ENCODE measurements at regions not wholly inside any gene's neighbourhood (a gene's known extent, or its start where the extent isn't known, plus 50 kb on each side); places are given as distances from the start of the nearest gene placed in this dataset.

DNA sequence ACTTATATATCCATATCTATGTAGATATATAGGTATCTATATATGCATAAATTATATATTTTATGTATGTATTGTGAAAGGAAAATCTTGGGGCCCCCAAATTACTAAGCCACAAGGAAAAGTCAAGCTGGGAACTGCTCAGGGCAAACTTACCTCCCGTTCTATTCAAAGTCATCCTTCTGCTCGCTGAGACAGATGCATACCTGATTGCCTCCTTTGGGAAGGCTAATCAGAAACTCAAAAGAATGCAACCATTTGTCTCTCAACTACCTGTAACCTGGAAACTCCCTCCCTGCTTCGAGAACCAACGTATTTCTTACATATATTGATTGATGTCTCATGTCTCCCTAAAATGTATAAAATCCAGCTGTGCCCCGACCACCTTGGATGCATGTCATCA lies 58.8 kb upstream of the C14orf132 start (continued):
- no peak for TF ChIP-seq SIX4 (CRISPR knock-in tag; IDR thresholded peaks at IDR 0.05)
- TF ChIP-seq ZNF513 (CRISPR knock-in tag; conservative IDR thresholded peaks at IDR 0.05), result no peak
- TF ChIP-seq ZNF12 (CRISPR knock-in tag; IDR thresholded peaks at IDR 0.05), result no peak
- TF ChIP-seq ZZZ3 (CRISPR knock-in tag; IDR thresholded peaks at IDR 0.05; ENCODE audit: borderline replicate concordance), result no peak
- TF ChIP-seq SUZ12 (IDR thresholded peaks at IDR 0.05; ENCODE audit: low read depth, low read length), result no peak

- Histone ChIP-seq H4K20me1 (ENCODE audit: insufficient read depth, low read length) (no peaks in the 10 kb centered on the region), H3K9me3 (ENCODE audit: low read length) (no peaks in the 10 kb centered on the region), H3K4me2 (ENCODE audit: low read depth, low read length) (no peak overlapping the region), H3K27me3 (ENCODE audit: control insufficient read depth in 1 of 2, insufficient read depth in 2 of 2, low read length in 2 of 2) (no peaks in the 10 kb centered on the region; a peak in 1 of 5 replicates), H3K27ac (ENCODE audit: extremely low read length, insufficient read depth, low read length) (no peak overlapping the region), H3K79me2 (ENCODE audit: insufficient read depth, low read length) (no peaks in the 10 kb centered on the region), H3K4me3 (replicated peaks in 1 of 3; ENCODE audit: insufficient read depth in 1 of 3, low read depth in 2 of 3, low read length in 3 of 3) (no peak overlapping the region), H2AFZ (ENCODE audit: low read length) (no peak overlapping the region), H3K4me1 (ENCODE audit: insufficient read depth, low read length) (no peaks in the 10 kb centered on the region), H3K9ac (ENCODE audit: insufficient read depth, low read depth, low read length) (no peak overlapping the region), H3K36me3 (replicated peaks in 1 of 2; ENCODE audit: control insufficient read depth in 1 of 2, insufficient read depth in 2 of 2, low read length in 2 of 2) (no peaks in the 10 kb centered on the region)
- no peak; the same call in 2 of the 3 replicates for ATAC-seq
- ChIA-PET POLR2A (no interaction called here), CTCF (ENCODE audit: low intra/inter-chr PET ratio, low total read pairs) (no interaction called here)
- FAIRE-seq, result no peak
- no TSS peak for BruUV-seq (replicated peaks)
- DNase-seq (ENCODE audit: low spot score), result peak; percentile 3
- in situ Hi-C loops (cut with HindIII; ENCODE audit: extremely low pct_ligation_motif_present, low pct_unique_long_range_greater_than_20kb) (no loop called here), intact Hi-C loops (cut with micrococcal nuclease; ENCODE audit: unreplicated experiment) (no loop called here)
- 3% methylated on average over 4 of the region's 4 CpGs for WGBS (ENCODE audit: low lambda C conversion rate)
- TF ChIP-seq PITX1 (CRISPR knock-in tag; IDR thresholded peaks at IDR 0.05) (no peak), HDAC2 (CRISPR knock-in tag; IDR thresholded peaks at IDR 0.05) (no peak), ZNF737 (CRISPR knock-in tag; IDR thresholded peaks at IDR 0.05; ENCODE audit: borderline replicate concordance) (no peak), RARA (CRISPR knock-in tag; IDR thresholded peaks at IDR 0.05) (0 out of 2 replicates have a peak, but pooled peaks have one; percentile 14), ZNF281 (CRISPR knock-in tag; IDR thresholded peaks at IDR 0.05; ENCODE audit: borderline replicate concordance) (peak; percentile 62; the same call in 1 of the 2 replicates), ZFP90 (CRISPR knock-in tag; IDR thresholded peaks at IDR 0.05; ENCODE audit: borderline replicate concordance) (no peak)
- TF ChIP-seq, protein P1, sequence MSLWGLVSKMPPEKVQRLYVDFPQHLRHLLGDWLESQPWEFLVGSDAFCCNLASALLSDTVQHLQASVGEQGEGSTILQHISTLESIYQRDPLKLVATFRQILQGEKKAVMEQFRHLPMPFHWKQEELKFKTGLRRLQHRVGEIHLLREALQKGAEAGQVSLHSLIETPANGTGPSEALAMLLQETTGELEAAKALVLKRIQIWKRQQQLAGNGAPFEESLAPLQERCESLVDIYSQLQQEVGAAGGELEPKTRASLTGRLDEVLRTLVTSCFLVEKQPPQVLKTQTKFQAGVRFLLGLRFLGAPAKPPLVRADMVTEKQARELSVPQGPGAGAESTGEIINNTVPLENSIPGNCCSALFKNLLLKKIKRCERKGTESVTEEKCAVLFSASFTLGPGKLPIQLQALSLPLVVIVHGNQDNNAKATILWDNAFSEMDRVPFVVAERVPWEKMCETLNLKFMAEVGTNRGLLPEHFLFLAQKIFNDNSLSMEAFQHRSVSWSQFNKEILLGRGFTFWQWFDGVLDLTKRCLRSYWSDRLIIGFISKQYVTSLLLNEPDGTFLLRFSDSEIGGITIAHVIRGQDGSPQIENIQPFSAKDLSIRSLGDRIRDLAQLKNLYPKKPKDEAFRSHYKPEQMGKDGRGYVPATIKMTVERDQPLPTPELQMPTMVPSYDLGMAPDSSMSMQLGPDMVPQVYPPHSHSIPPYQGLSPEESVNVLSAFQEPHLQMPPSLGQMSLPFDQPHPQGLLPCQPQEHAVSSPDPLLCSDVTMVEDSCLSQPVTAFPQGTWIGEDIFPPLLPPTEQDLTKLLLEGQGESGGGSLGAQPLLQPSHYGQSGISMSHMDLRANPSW (CRISPR knock-in tag; IDR thresholded peaks at IDR 0.05; ENCODE audit: borderline replicate concordance), result no peak
- TF ChIP-seq, protein P2, sequence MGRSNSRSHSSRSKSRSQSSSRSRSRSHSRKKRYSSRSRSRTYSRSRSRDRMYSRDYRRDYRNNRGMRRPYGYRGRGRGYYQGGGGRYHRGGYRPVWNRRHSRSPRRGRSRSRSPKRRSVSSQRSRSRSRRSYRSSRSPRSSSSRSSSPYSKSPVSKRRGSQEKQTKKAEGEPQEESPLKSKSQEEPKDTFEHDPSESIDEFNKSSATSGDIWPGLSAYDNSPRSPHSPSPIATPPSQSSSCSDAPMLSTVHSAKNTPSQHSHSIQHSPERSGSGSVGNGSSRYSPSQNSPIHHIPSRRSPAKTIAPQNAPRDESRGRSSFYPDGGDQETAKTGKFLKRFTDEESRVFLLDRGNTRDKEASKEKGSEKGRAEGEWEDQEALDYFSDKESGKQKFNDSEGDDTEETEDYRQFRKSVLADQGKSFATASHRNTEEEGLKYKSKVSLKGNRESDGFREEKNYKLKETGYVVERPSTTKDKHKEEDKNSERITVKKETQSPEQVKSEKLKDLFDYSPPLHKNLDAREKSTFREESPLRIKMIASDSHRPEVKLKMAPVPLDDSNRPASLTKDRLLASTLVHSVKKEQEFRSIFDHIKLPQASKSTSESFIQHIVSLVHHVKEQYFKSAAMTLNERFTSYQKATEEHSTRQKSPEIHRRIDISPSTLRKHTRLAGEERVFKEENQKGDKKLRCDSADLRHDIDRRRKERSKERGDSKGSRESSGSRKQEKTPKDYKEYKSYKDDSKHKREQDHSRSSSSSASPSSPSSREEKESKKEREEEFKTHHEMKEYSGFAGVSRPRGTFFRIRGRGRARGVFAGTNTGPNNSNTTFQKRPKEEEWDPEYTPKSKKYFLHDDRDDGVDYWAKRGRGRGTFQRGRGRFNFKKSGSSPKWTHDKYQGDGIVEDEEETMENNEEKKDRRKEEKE (IDR thresholded peaks at IDR 0.05), result no peak
Measured at GRCh38 chr14:95981965-95982364, 57.2 kb upstream of the C14orf132 start.

Measured in HepG2 (cell line).